Omental fat pad (tissue), 3 donors: ENCODE measurements at regions not wholly inside any gene's neighbourhood (a gene's known extent, or its start where the extent isn't known, plus 50 kb on each side); places are given as distances from the start of the nearest gene placed in this dataset.
"Not testable (repeated sequence)": the region's sequence is repeated elsewhere in the genome, so short reads cannot be mapped to it uniquely, and the experiment has no call there.

Experiments
- ATAC-seq: fragments of 150-250 bp; one replicate; pipeline ENCODE4 v1.9.1; 2016; ENCODE audit warnings: mild to moderate bottlenecking, moderate library complexity; ENCODE audit not compliant: low FRiP score
- DNase-seq: peaks from one replicate; pipeline ENCODE4 v3.0.0-alpha.2; 2019; ENCODE audit warnings: low spot score
- CTCF ChIP-seq, 3 donors: fragments of 450-650 bp; IDR thresholded peaks; one replicate each; pipeline ENCODE4 v1.5.1; 2016 to 2017; ENCODE audit warnings: antibody characterized with exemption in 3 of 3, mild to moderate bottlenecking in 3 of 3, moderate library complexity in 2 of 3

GRCh38 chr13:44865722-44866410 is 123.4 kb downstream of the NUFIP1 start:
- no peak for ATAC-seq
- no peak for TF ChIP-seq CTCF (IDR thresholded peaks at IDR 0.05)
- no peak for DNase-seq

- ATAC-seq, DNase-seq: not testable (repeated sequence)
These were observed 125.6 kb downstream of the NUFIP1 start for GRCh38 chr13:44863641-44864040.

- no peak for TF ChIP-seq CTCF (IDR thresholded peaks at IDR 0.05)
- DNase-seq (no peak), ATAC-seq (no peak)
These were observed 128.8 kb downstream of the NUFIP1 start for GRCh38 chr13:44860454-44860853.

- no peak for DNase-seq
- no peak for ATAC-seq
- no peak for TF ChIP-seq CTCF (IDR thresholded peaks at IDR 0.05)
These were observed 131.5 kb downstream of the NUFIP1 start for GRCh38 chr13:44857736-44858135.

- DNase-seq (no peak), ATAC-seq (no peak)
- no peak for TF ChIP-seq CTCF (IDR thresholded peaks at IDR 0.05)
These were observed 132.2 kb downstream of the NUFIP1 start for GRCh38 chr13:44857061-44857460.

- ATAC-seq (no peak), DNase-seq (no peak)
- no peak for TF ChIP-seq CTCF (IDR thresholded peaks at IDR 0.05)
These were observed 133.4 kb downstream of the NUFIP1 start for GRCh38 chr13:44855860-44856259.

- no peak for TF ChIP-seq CTCF (IDR thresholded peaks at IDR 0.05)
- ATAC-seq (no peak), DNase-seq (no peak)
These were observed 134.8 kb downstream of the NUFIP1 start for GRCh38 chr13:44854313-44855060.
